Vagina (tissue), 2 donors: ENCODE measurements at regions not wholly inside any gene's neighbourhood (a gene's known extent, or its start where the extent isn't known, plus 50 kb on each side); places are given as distances from the start of the nearest gene placed in this dataset.
"Not testable (repeated sequence)": the region's sequence is repeated elsewhere in the genome, so short reads cannot be mapped to it uniquely, and the experiment has no call there.

Experiments
- DNase-seq, 2 donors: peaks; one replicate each; pipeline ENCODE4 v3.0.0-alpha.2; 2017; ENCODE audit errors: extremely low spot score in 2 of 2
- H3K27ac ChIP-seq: fragments of 200-600 bp; sonication (generic); one replicate; pipeline ENCODE4 v1.5.1; 2019
- H3K27me3 ChIP-seq: fragments of 200-600 bp; sonication (generic); one replicate; pipeline ENCODE4 v1.5.1; 2019
- H3K36me3 ChIP-seq, 2 donors: fragments of 200-600 bp; sonication (generic); one replicate each; pipeline ENCODE4 v1.5.1; 2017 to 2019
- H3K4me1 ChIP-seq: fragments of 200-600 bp; sonication (generic); one replicate; pipeline ENCODE4 v1.5.1; 2019
- H3K4me3 ChIP-seq, 2 donors: fragments of 200-600 bp; sonication (generic); 1 replicate in 1 of 2; 2 replicates in 1 of 2; pipeline ENCODE4 v1.5.1; 2016 to 2019
- H3K9me3 ChIP-seq: fragments of 200-600 bp; sonication (generic); one replicate; pipeline ENCODE4 v1.5.1; 2019
- POLR2A ChIP-seq, 2 donors: fragments of 450-650 bp; IDR thresholded peaks; one replicate each; pipeline ENCODE4 v1.6.1; 2017; ENCODE audit warnings: antibody characterized with exemption in 2 of 2, mild to moderate bottlenecking in 2 of 2, moderate library complexity in 2 of 2
- POLR2AphosphoS5 ChIP-seq, 2 donors: sonication (generic); formaldehyde crosslinking; IDR thresholded peaks; one replicate each; pipeline ENCODE4 v1.9.0; 2017; ENCODE audit warnings: antibody characterized with exemption in 2 of 2, mild to moderate bottlenecking in 2 of 2, low read depth in 1 of 2; ENCODE audit not compliant: insufficient read depth in 1 of 2
- intact Hi-C: fragments of 100-400 bp; cut with DNase I; formaldehyde crosslinking; loops from one replicate; pipeline ENCODE4 v1.15.1; 2023
- TF ChIP-seq, protein P1 (sequence below), 3 experiments: fragments of 450-650 bp in 2 of 3; fragments of 200-600 bp in 1 of 3; sonication (generic) in 1 of 3; IDR thresholded peaks; one replicate each; pipeline ENCODE4 v1.5.1; 2017 to 2019; ENCODE audit warnings: antibody characterized with exemption in 3 of 3, mild to moderate bottlenecking in 2 of 3, moderate library complexity in 2 of 3

DNA sequence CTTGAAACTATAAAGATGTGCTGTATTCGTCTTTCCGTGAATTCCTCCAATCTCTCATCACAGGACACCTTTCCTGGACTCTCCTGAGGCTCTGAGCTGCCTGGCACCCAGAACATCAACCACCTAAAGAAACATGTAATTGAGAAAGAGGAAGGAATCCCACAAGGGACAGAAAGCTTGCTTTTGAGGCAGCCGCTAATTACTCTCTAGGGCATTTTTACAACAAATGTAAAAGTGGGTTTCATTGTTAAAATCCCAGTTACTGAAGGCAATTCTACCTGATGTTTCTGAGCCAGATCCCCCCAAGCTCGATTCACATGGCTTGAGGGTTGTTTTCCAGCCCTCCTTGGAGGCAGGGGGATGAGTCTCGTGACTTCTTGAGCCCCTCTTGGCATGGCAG, 238.5 kb upstream of the LHX5 start:
- no peaks in the 10 kb centered on the region for H3K4me1 ChIP-seq

GRCh38 chr12:113709456-113709855, 237.8 kb upstream of the LHX5 start:
- Histone ChIP-seq H3K27ac (no peak overlapping the region), H3K4me3 (no peak overlapping the region), H3K4me1 (no peaks in the 10 kb centered on the region), H3K36me3 (no peaks in the 10 kb centered on the region), H3K27me3 (no peaks in the 10 kb centered on the region), H3K9me3 (no peaks in the 10 kb centered on the region)
- no peak for TF ChIP-seq POLR2AphosphoS5 (IDR thresholded peaks at IDR 0.05; ENCODE audit: insufficient read depth in 1 of 2, low read depth in 1 of 2)
- no peak for TF ChIP-seq POLR2A (IDR thresholded peaks at IDR 0.05)
- DNase-seq, result no peak
- intact Hi-C loops, result no loop called here

More for the DNA sequence above, 238.5 kb upstream of the LHX5 start:
- TF ChIP-seq POLR2AphosphoS5 (IDR thresholded peaks at IDR 0.05; ENCODE audit: insufficient read depth in 1 of 2, low read depth in 1 of 2), result no peak
- no peak for TF ChIP-seq POLR2A (IDR thresholded peaks at IDR 0.05)
- TF ChIP-seq, protein P1, sequence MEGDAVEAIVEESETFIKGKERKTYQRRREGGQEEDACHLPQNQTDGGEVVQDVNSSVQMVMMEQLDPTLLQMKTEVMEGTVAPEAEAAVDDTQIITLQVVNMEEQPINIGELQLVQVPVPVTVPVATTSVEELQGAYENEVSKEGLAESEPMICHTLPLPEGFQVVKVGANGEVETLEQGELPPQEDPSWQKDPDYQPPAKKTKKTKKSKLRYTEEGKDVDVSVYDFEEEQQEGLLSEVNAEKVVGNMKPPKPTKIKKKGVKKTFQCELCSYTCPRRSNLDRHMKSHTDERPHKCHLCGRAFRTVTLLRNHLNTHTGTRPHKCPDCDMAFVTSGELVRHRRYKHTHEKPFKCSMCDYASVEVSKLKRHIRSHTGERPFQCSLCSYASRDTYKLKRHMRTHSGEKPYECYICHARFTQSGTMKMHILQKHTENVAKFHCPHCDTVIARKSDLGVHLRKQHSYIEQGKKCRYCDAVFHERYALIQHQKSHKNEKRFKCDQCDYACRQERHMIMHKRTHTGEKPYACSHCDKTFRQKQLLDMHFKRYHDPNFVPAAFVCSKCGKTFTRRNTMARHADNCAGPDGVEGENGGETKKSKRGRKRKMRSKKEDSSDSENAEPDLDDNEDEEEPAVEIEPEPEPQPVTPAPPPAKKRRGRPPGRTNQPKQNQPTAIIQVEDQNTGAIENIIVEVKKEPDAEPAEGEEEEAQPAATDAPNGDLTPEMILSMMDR (IDR thresholded peaks at IDR 0.05), result no peak
- intact Hi-C loops, result no loop called here
- no peak overlapping the region for H3K27ac ChIP-seq
- no peak overlapping the region for H3K4me3 ChIP-seq
- no peaks in the 10 kb centered on the region for H3K27me3 ChIP-seq
- H3K36me3 ChIP-seq, result no peaks in the 10 kb centered on the region
- no peaks in the 10 kb centered on the region for H3K9me3 ChIP-seq
- DNase-seq, result no peak

GRCh38 chr12:113702836-113703235, 231.2 kb upstream of the LHX5 start:
- H3K4me1 ChIP-seq, result no peaks in the 10 kb centered on the region
- H3K27me3 ChIP-seq, result no peaks in the 10 kb centered on the region
- no peaks in the 10 kb centered on the region for H3K36me3 ChIP-seq
- intact Hi-C loops, result no loop called here
- H3K27ac ChIP-seq, result no peak overlapping the region
- no peak overlapping the region for H3K4me3 ChIP-seq
- no peak for DNase-seq
- H3K9me3 ChIP-seq, result no peaks in the 10 kb centered on the region
- no peak for TF ChIP-seq POLR2A (IDR thresholded peaks at IDR 0.05)
- TF ChIP-seq, protein P1 (IDR thresholded peaks at IDR 0.05), result no peak

GRCh38 chr12:113702276-113702675, 230.6 kb upstream of the LHX5 start:
- no peak overlapping the region for H3K27ac ChIP-seq
- no peak overlapping the region for H3K4me3 ChIP-seq
- H3K4me1 ChIP-seq, result no peaks in the 10 kb centered on the region
- no peaks in the 10 kb centered on the region for H3K27me3 ChIP-seq
- DNase-seq, result no peak
- H3K36me3 ChIP-seq, result no peaks in the 10 kb centered on the region
- TF ChIP-seq POLR2A (IDR thresholded peaks at IDR 0.05) (no peak), POLR2AphosphoS5 (IDR thresholded peaks at IDR 0.05; ENCODE audit: insufficient read depth in 1 of 2, low read depth in 1 of 2) (no peak)
- TF ChIP-seq, protein P1 (IDR thresholded peaks at IDR 0.05), result no peak
- no peaks in the 10 kb centered on the region for H3K9me3 ChIP-seq
- intact Hi-C loops, result no loop called here

- H3K4me3 ChIP-seq, result no peak overlapping the region
- no peak overlapping the region for H3K27ac ChIP-seq
- no peak for DNase-seq
- no peaks in the 10 kb centered on the region for H3K27me3 ChIP-seq
- no peaks in the 10 kb centered on the region for H3K36me3 ChIP-seq
- no peak for TF ChIP-seq POLR2AphosphoS5 (IDR thresholded peaks at IDR 0.05; ENCODE audit: insufficient read depth in 1 of 2, low read depth in 1 of 2)
- no peak for TF ChIP-seq POLR2A (IDR thresholded peaks at IDR 0.05)
- TF ChIP-seq, protein P1 (IDR thresholded peaks at IDR 0.05), result no peak
- intact Hi-C loops, result no loop called here
- H3K9me3 ChIP-seq, result no peaks in the 10 kb centered on the region
- H3K4me1 ChIP-seq, result no peaks in the 10 kb centered on the region
Measured at GRCh38 chr12:113700943-113701342, 229.3 kb upstream of the LHX5 start.

- H3K27me3 ChIP-seq, H3K9me3 ChIP-seq, H3K4me1 ChIP-seq, H3K27ac ChIP-seq, DNase-seq, intact Hi-C loops, H3K36me3 ChIP-seq, H3K4me3 ChIP-seq: not testable (repeated sequence)
Measured at GRCh38 chr12:113699984-113700383, 228.3 kb upstream of the LHX5 start.
